ENCODE measurements at regions not wholly inside any gene's neighbourhood (a gene's known extent, or its start where the extent isn't known, plus 50 kb on each side); places are given as distances from the start of the nearest gene placed in this dataset.

DNA sequence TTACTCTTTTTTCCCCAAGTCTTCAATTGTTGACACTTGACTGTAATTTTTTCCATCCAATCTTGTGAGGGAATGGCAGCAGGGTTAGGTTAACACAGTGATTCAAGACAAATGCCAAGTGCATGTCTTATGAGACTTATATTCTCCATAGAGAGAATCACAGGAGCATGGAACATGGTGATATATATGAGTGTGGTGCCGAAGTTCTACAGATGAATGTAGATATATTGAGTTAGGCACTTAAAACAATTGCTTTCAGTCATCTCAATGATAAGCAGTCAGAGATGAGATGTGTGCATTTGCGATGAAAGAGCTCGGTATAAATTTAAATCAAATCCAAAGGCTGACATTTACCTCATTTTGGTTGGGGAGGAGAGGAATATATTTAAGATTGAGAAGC, 211.2 kb downstream of the CDH10 start:
- H3K36me3 ChIP-seq: no peaks in the 10 kb centered on the region
- no peaks in the 10 kb centered on the region for H3K9me3 ChIP-seq (replicated peaks in 1 of 11)
- H3K9ac ChIP-seq: no peak overlapping the region
- no peaks in the 10 kb centered on the region for H3K27me3 ChIP-seq
- H3K27ac ChIP-seq: no peak overlapping the region
- TF ChIP-seq Cebpa-rat (IDR thresholded peaks at IDR 0.05): no peak
- H4K20me1 ChIP-seq: no peaks in the 10 kb centered on the region
- no peak overlapping the region for H3K4me3 ChIP-seq
- H3K4me1 ChIP-seq: no peaks in the 10 kb centered on the region
- H3K4me2 ChIP-seq: no peak overlapping the region

Data from BLaER1 treated with 17β-estradiol and CSF1 and Interleukin-3, amounts not matched to agents 10 nM and 100 nM (cell line).